HG03342 (cell line): ENCODE measurements at regions not wholly inside any gene's neighbourhood (a gene's known extent, or its start where the extent isn't known, plus 50 kb on each side); places are given as distances from the start of the nearest gene placed in this dataset.
"Not testable (repeated sequence)": the region's sequence is repeated elsewhere in the genome, so short reads cannot be mapped to it uniquely, and the experiment has no call there.

ENCODE experiments used
- ATAC-seq: cut with Tn5 transposase; IDR thresholded peaks from one replicate; pipeline ENCODE4 v1.9.1; 2021; ENCODE audit warnings: mild to moderate bottlenecking, moderate library complexity; ENCODE audit not compliant: unreplicated experiment

DNA sequence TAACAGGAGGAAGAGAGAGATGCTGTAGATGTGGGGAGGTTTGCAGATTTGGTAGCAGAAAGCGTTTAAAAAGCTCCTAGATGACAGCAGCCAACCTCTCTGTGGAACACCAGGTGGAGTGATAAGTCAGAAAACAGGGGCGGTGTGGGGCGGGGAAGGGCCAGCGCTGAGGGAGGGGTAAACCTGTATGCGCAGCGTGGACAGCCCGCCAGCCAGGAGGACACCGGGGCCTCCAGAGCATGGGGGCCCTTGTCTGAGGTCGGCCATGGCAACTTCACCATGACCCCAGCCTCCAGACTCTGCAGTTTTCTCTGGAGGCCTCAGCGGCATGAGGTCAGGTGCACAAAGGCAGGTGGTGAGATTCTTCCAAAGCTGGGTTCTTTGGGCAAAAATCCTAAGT, 423.7 kb downstream of the BRD1 start:
- no peak for ATAC-seq

GRCh38 chr22:49403102-49403501, 424.6 kb downstream of the BRD1 start:
- ATAC-seq, result no peak

GRCh38 chr22:49402169-49402568, 425.5 kb downstream of the BRD1 start:
- no peak for ATAC-seq

DNA sequence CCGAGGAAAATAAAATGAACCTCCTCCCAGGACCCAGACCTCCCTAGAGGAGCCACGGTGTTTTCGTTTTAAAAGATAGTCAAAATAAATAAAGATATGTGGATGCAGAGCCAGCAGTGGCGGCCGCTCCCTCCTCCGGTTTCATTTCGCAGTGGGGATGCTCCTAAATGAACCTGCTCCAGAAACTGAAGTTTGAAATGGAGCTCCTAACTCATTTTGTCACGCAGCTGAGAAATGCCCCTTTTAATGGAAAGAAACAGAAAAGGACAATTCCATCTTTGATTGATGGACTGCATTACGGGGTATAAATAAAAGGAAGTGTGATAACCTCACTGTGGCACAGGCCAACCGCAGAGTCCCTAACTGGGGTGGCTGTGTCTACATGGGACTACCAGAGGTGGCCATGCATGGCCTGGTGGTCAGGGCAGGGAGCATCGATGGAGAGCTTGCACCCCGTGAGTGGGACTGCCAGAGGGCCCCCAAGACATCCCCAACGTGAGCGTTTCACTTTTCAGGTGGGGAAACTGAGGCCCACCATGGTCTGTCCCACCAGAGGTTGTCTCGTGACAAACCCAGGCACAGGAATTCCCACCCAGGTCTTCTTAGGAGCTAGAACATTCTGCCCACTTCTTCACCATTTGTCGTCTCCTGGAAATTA, 426.6 kb downstream of the BRD1 start:
- ATAC-seq, result no peak

- no peak for ATAC-seq
Observed at GRCh38 chr22:49400136-49400940, 427.3 kb downstream of the BRD1 start.

- no peak for ATAC-seq
Observed at GRCh38 chr22:49398646-49399045, 429.0 kb downstream of the BRD1 start.

- no peak for ATAC-seq
Observed at GRCh38 chr22:49398115-49398514, 429.6 kb downstream of the BRD1 start.

DNA sequence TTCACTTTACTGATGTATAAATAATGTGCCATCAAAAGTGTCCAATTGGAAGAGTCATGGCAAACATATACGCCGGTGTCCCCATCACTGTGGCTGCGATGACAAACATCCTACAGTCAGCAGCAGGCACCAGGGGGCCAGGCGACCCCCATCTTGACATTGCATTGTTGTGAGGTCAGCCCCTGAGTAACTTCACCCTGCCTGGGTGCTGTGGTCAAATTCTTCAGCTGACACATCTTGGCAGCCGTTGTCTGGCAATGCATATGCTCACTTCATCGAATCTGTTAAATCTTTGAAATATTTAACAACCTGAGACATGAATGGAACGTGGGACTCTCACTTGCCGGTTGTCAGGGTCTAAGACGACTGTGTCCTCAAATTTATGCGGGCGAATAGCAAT, 430.9 kb downstream of the BRD1 start:
- no peak for ATAC-seq

DNA sequence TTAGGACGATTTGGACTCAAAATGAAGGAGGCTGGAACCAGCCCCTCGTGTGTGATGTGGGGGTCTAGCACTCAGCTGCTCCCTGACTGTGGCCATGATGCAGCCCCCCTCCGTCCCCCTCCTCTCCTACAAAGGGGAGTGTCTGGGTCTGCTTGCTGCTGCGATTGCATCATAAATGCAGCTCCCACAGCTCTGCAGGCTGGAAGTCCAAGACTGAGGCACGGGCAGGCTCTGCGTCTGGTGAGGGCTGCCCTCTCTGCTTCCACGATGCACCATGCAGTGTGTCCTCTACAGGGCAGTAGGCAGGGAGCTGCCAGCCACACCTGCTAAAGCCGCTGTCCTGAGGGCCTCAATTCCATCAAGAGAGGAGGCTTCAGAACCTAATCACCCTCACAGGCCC, 432.1 kb downstream of the BRD1 start:
- no peak for ATAC-seq

DNA sequence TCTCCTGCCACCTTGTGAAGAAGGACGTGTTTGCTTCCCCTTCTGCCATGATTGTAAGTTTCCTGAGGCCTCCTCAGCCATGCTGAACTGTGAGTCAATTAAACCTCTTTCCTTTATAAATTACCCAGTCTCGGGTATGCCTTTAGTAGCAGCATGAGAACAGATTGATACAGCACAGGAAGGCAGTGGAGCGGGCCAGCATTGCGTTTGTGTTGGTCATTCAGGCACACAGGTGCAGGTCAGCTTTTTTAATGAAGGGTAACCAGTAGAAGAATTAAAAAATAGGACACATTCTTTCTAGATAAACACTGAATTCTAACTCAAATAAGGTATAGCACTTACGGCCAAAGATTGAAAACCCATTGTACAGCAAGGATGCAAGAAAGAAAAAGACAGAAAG, 432.6 kb downstream of the BRD1 start:
- not testable (repeated sequence) for ATAC-seq

- ATAC-seq, result no peak
Observed at GRCh38 chr22:49394116-49394785, 433.4 kb downstream of the BRD1 start.

GRCh38 chr22:49393526-49393925, 434.1 kb downstream of the BRD1 start:
- ATAC-seq, result no peak

DNA sequence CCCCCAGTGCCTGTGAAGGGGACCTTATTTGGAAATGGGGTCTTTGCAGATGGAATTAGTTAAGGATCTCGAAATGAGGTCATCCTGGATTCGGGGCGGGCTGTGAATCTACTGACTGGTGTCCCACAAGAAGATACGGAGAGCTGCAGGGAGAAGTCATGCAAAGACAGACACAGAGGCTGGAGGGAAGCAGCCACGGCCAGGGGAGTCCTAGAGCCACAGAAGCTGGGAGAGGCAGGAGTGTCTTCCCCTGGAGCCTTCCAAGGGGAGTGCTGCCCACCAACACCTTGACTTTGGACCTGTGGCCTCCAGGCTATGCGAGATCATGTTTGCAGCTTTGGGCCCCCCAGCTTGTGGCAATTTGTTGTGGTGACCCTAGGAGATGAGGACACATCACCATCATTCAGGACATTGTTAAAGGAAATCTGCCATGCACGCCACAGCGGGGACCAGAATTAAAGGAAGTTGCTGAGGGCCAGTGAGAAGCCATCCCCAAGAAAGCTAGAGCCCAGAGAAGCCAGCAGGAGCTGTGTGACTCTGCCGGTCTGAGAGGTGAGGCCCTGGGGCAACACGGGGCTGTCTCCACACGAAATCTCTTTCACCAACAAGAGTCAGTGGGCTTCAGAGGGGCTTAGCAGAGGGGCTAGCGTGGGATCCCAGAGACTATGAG, 434.7 kb downstream of the BRD1 start:
- ATAC-seq, result no peak

DNA sequence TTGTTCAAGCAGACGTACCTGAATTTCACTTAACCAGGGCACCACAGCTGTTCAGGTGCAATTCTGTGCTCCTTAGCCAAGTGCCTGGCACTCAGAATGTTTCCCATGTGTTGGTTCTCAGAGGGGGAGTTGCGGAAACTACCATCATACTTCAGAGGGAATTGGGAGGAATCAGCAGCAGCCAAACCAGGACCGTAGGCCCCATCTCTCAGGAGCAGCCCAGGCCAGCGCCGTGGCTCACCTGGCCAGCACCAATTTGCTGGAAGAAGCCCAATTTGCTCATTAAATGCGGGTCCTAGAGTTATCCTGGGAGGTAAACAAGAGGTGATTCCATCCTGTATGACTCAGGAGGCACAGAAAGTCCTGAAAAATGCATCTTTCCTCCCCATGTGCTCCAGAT, 435.4 kb downstream of the BRD1 start:
- ATAC-seq, result no peak

GRCh38 chr22:49391436-49391835, 436.2 kb downstream of the BRD1 start:
- ATAC-seq, result no peak

DNA sequence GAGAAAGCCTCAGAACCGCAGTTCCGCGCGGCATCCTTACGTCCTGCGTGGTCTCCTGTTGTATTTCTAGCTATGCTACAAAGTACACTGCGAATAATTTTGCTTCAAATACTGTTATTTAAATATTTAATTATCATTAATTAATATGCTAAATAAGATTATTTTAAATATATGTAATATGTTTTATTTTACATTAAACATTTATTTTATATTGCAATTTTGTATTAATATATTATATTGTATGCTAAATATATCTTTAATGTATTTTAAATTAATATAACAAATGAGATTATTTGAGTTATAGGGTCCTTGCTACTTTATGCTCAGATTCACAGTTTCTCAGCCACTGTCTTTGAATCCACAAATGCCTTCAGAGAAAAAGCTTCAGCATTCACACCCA, 436.7 kb downstream of the BRD1 start:
- ATAC-seq, result no peak

DNA sequence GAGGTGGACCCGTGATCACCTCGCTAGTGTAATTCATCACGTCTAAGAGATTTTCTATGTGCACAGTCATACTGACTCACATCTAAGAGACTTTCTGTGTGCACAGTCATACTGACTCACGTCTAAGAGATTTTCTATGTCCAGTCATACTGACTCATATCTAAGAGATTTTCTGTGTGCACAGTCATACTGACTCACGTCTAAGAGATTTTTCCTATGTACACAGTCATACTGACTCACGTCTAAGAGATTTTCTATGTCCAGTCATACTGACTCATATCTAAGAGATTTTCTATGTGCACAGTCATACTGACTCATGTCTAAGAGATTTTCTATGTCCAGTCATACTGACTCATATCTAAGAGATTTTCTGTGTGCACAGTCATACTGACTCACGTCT, 443.8 kb downstream of the BRD1 start:
- ATAC-seq, result not testable (repeated sequence)

GRCh38 chr22:49382451-49382735, 445.3 kb downstream of the BRD1 start:
- ATAC-seq, result no peak

DNA sequence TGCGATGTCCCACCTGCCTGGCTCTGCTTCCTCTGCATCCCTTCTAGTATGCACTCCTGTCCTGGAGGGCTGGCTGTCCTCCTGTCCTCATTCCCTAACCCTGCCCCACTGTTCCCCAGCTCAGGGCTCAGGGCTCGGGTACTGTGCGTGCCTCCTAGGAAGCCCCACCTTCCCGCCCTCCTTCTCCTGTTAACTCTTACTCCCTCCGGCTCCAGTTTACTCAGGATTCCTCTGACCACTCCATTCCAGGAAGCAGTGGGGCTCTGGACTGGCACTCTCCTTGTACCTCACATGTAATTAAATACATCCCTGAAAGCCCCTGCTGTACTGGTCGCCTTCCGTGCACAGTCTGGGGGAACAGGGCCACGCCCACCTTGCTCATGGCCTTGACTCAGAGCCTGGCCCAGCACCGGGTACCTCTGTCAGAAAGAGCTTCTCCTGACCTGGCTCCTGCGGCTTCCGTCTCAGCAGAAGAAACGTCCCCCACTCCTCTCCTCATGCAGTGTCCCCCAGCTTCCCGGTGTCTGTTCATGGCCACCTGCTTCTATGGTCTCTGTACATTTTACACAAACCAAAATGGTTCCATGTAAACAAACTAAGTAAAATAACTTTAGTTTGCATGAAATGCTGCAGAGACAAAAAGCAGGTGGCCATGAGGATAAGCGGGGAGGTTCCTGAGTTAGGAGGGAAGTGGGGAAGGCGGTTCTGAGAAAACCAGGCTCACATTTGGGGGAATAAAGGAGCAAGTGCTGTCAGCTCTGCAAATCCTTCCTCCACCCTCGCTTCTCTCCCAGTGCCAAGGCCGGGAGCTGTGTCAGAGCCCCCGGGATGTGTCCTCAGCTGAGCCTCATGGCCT, 445.9 kb downstream of the BRD1 start:
- no peak for ATAC-seq

GRCh38 chr22:49380828-49381114, 446.9 kb downstream of the BRD1 start:
- ATAC-seq, result no peak
